Keratinocyte (primary cell): ENCODE measurements at regions not wholly inside any gene's neighbourhood (a gene's known extent, or its start where the extent isn't known, plus 50 kb on each side); places are given as distances from the start of the nearest gene placed in this dataset.

Experiments
- DNase-seq: peaks from one replicate; pipeline ENCODE4 v3.0.0-alpha.2; 2011; ENCODE audit warnings: low read depth, missing footprints, low spot score
- FAIRE-seq: peaks from 2 replicates; lab custom pipeline; 2011; peaks lifted over from hg19 to GRCh38; lab: Jason Lieb, UNC
- H2AFZ ChIP-seq: 2 replicates; pipeline ENCODE4 v1.6.0; 2012; ENCODE audit warnings: low read length, control low read depth, inconsistent platforms; ENCODE audit not compliant: control insufficient read depth
- H3K27ac ChIP-seq: 2 replicates; pipeline ENCODE4 v1.5.1; 2011; ENCODE audit warnings: low read length; ENCODE audit not compliant: control insufficient read depth, insufficient read depth
- H3K27me3 ChIP-seq: 3 replicates; pipeline ENCODE4 v1.6.0; 2011; ENCODE audit warnings: low read length; ENCODE audit not compliant: control insufficient read depth, insufficient read depth; ENCODE audit errors: extremely low read depth
- H3K36me3 ChIP-seq, 2 experiments: 2 replicates in 1 of 2; 3 replicates in 1 of 2; pipeline ENCODE4 v1.5.1; 2011; ENCODE audit warnings: low read length in 2 of 2, mild to moderate bottlenecking in 1 of 2; ENCODE audit not compliant: control insufficient read depth in 2 of 2, insufficient read depth in 2 of 2; ENCODE audit errors: extremely low read depth in 1 of 2
- H3K4me1 ChIP-seq: 3 replicates; pipeline ENCODE4 v1.5.1; 2011; ENCODE audit warnings: low read length; ENCODE audit not compliant: control insufficient read depth, insufficient read depth; ENCODE audit errors: extremely low read depth
- H3K4me2 ChIP-seq: 3 replicates; pipeline ENCODE4 v1.6.0; 2011; ENCODE audit warnings: low read depth, low read length; ENCODE audit not compliant: control insufficient read depth, insufficient read depth; ENCODE audit errors: extremely low read depth
- H3K4me3 ChIP-seq, 3 experiments: fragments of 200-600 bp in 1 of 3; sonication (generic) in 1 of 3; 2 replicates in 2 of 3; 3 replicates in 1 of 3; pipeline ENCODE4 v1.5.1; 2011 to 2016; ENCODE audit warnings: low read length in 3 of 3, mild to moderate bottlenecking in 3 of 3, control low read depth in 2 of 3, inconsistent platforms in 1 of 3, low read depth in 1 of 3, mixed read lengths in 1 of 3, mixed run types in 1 of 3, moderate library complexity in 1 of 3; ENCODE audit not compliant: control insufficient read depth in 2 of 3, insufficient read depth in 2 of 3; ENCODE audit errors: extremely low read depth in 1 of 3
- H3K79me2 ChIP-seq: 2 replicates; pipeline ENCODE4 v1.6.0; 2012; ENCODE audit warnings: low read length; ENCODE audit not compliant: control insufficient read depth, insufficient read depth
- H3K9ac ChIP-seq: 3 replicates; pipeline ENCODE4 v1.6.0; 2011; ENCODE audit warnings: low read length; ENCODE audit not compliant: control insufficient read depth, insufficient read depth; ENCODE audit errors: extremely low read depth
- H3K9me1 ChIP-seq: 3 replicates; pipeline ENCODE4 v1.6.0; 2011; ENCODE audit warnings: low read length; ENCODE audit not compliant: control insufficient read depth, insufficient read depth; ENCODE audit errors: extremely low read depth
- H3K9me3 ChIP-seq: 2 replicates; pipeline ENCODE4 v1.5.1; 2012; ENCODE audit warnings: low read depth, low read length; ENCODE audit not compliant: control insufficient read depth
- H4K20me1 ChIP-seq: 3 replicates; pipeline ENCODE4 v1.6.0; 2011; ENCODE audit warnings: low read length; ENCODE audit not compliant: control insufficient read depth, insufficient read depth; ENCODE audit errors: extremely low read depth
- CTCF ChIP-seq, 3 experiments: IDR thresholded peaks in 1 of 3; conservative IDR thresholded peaks in 1 of 3; optimal IDR thresholded peaks in 1 of 3; 2 replicates in 2 of 3; 3 replicates in 1 of 3; pipeline versions ENCODE3 to v1.5.1; 2011; ENCODE audit warnings: low read length in 3 of 3, mild to moderate bottlenecking in 3 of 3, moderate library complexity in 2 of 3, control low read depth in 1 of 3, inconsistent platforms in 1 of 3; ENCODE audit not compliant: insufficient read depth in 2 of 3; ENCODE audit errors: extremely low read depth in 1 of 3
- EZH2 ChIP-seq: IDR thresholded peaks from one replicate; pipeline ENCODE4 v1.6.1; 2012; ENCODE audit warnings: inconsistent platforms, mild to moderate bottlenecking, low read length, moderate library complexity
- dilution Hi-C: fragments of 300-500 bp; cut with MboI; formaldehyde crosslinking; loops from one replicate; pipeline ENCODE4 v1.7.0; 2020; ENCODE audit warnings: low sequenced_read_pairs; ENCODE audit not compliant: extremely low pct_ligation_motif_present

GRCh38 chr13:91079176-91079575 is 268.3 kb upstream of the MIR17HG start:
- Histone ChIP-seq H3K4me3 (no peak overlapping the region), H3K27me3 (no peaks in the 10 kb centered on the region), H3K9me3 (no peaks in the 10 kb centered on the region), H3K36me3 (no peaks in the 10 kb centered on the region), H2AFZ (no peak overlapping the region), H3K79me2 (no peaks in the 10 kb centered on the region), H3K9me1 (no peaks in the 10 kb centered on the region), H3K4me1 (no peaks in the 10 kb centered on the region), H3K9ac (no peak overlapping the region), H4K20me1 (no peaks in the 10 kb centered on the region), H3K27ac (no peak overlapping the region), H3K4me2 (no peak overlapping the region)
- TF ChIP-seq CTCF (optimal IDR thresholded peaks at IDR 0.05 in 1 of 3, IDR thresholded peaks at IDR 0.05 in 1 of 3, conservative IDR thresholded peaks at IDR 0.05 in 1 of 3; ENCODE audit: extremely low read depth in 1 of 3, insufficient read depth in 2 of 3, low read length in 3 of 3), result no peak
- no peak for TF ChIP-seq EZH2
- dilution Hi-C loops, result no loop called here
- DNase-seq, result no peak
- FAIRE-seq, result no peak

GRCh38 chr13:91085127-91085526 is 262.4 kb upstream of the MIR17HG start:
- H4K20me1 ChIP-seq, result no peaks in the 10 kb centered on the region
- FAIRE-seq (no peak), DNase-seq (no peak)
- H2AFZ ChIP-seq, result no peak overlapping the region
- no peak overlapping the region for H3K4me3 ChIP-seq
- no peaks in the 10 kb centered on the region for H3K79me2 ChIP-seq
- H3K9ac ChIP-seq, result no peak overlapping the region
- no peak overlapping the region for H3K27ac ChIP-seq
- H3K9me3 ChIP-seq, result no peaks in the 10 kb centered on the region
- H3K4me2 ChIP-seq, result no peak overlapping the region
- H3K27me3 ChIP-seq, result no peaks in the 10 kb centered on the region
- H3K9me1 ChIP-seq, result no peaks in the 10 kb centered on the region
- dilution Hi-C loops, result no loop called here
- H3K36me3 ChIP-seq, result no peaks in the 10 kb centered on the region
- no peak for TF ChIP-seq EZH2
- TF ChIP-seq CTCF (optimal IDR thresholded peaks at IDR 0.05 in 1 of 3, IDR thresholded peaks at IDR 0.05 in 1 of 3, conservative IDR thresholded peaks at IDR 0.05 in 1 of 3; ENCODE audit: extremely low read depth in 1 of 3, insufficient read depth in 2 of 3, low read length in 3 of 3), result no peak
- no peaks in the 10 kb centered on the region for H3K4me1 ChIP-seq
